AG09319 (cell line): ENCODE measurements at regions not wholly inside any gene's neighbourhood (a gene's known extent, or its start where the extent isn't known, plus 50 kb on each side); places are given as distances from the start of the nearest gene placed in this dataset.

ENCODE experiments used
- DNase-seq: peaks from one replicate; pipeline ENCODE4 v3.0.0-alpha.2; 2010; ENCODE audit warnings: low read depth; ENCODE audit errors: extremely low read depth
- TF ChIP-seq, protein P1 (sequence below): IDR thresholded peaks from 2 replicates; pipeline ENCODE4 v1.5.1; 2011; ENCODE audit warnings: low read depth, mild to moderate bottlenecking, inconsistent platforms, low read length, moderate library complexity

DNA sequence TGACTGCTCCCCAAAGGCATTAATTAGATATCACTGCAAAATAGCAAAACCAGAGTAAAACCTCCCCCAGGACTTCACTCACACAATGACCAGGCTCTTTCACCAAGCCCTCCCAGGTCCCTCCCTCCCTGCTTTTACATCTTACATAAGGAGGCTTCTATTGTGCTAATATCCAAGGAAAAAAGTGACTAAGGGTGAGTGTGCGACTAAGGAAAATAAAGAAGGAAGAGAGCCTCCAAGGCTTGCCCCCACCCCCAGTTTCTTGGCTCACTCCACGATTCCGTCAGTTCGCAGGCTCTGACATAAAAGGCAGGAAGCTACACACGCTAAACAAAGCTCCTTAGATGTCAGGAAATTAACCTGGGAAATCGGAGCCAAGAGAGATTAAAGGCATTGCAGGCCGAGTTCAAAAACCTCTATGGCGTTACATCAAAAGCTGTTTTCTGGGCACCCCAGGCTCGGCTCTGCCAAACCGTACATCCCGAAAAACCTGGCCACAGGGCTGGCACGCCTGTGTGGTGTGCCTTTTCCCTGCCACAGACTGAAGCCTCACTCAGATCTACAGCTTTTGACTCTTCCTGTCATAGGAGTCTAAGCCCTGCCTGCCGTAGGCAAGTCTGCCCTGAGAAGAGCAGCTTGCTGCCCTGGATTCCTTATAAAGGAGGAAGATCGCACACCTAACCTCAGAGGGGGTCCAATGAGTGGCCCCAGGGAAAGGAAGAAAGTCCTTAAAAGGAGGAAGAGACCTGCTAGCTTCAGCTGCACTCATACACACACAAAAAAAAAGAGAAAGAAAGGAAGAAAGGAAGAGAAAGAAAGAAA, 67.0 kb upstream of the SERP2 start:
- TF ChIP-seq, protein P1, sequence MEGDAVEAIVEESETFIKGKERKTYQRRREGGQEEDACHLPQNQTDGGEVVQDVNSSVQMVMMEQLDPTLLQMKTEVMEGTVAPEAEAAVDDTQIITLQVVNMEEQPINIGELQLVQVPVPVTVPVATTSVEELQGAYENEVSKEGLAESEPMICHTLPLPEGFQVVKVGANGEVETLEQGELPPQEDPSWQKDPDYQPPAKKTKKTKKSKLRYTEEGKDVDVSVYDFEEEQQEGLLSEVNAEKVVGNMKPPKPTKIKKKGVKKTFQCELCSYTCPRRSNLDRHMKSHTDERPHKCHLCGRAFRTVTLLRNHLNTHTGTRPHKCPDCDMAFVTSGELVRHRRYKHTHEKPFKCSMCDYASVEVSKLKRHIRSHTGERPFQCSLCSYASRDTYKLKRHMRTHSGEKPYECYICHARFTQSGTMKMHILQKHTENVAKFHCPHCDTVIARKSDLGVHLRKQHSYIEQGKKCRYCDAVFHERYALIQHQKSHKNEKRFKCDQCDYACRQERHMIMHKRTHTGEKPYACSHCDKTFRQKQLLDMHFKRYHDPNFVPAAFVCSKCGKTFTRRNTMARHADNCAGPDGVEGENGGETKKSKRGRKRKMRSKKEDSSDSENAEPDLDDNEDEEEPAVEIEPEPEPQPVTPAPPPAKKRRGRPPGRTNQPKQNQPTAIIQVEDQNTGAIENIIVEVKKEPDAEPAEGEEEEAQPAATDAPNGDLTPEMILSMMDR, result no peak
- peak; percentile 75 for DNase-seq

DNA sequence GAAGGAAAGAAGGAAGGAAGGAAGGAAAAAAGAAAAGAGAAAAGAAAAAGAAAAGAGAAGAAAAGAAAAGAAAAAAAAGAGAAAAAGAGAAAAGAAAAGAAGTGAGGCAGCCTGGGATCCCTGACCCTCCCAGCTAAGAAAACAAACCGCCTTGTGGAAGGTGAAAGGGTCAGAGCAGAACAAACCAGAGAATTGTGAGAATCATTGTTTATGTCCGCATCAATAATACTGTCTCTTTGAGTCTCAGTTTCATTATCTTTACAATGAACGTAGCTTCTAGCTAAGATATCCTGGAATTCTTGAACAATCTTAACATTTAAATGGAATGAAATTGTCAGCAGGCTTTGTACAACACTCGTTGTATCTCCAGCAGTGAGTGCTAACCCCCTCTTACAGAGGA, 66.4 kb upstream of the SERP2 start:
- DNase-seq, result no peak
- TF ChIP-seq, protein P1, result no peak

DNA sequence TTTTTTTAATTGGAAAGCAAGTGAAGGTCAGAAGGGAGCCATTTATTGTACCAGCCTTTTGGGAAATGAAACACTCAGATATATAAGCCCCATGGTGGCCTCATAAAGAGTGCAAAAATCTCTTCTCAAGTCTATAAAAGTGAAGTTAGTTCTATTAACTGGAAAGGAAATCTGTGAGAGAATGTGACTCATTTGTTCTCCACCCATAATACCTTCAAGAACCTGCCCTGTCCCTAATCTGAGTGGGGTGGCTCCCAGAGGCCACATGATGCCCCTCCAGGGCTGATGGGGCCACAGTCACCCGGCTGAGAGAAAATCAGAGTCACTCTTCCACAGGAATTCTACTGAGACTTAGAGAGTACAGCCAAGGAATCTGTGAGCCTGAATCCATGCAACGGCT, 65.8 kb upstream of the SERP2 start:
- DNase-seq, result no peak
- TF ChIP-seq, protein P1, result no peak

DNA sequence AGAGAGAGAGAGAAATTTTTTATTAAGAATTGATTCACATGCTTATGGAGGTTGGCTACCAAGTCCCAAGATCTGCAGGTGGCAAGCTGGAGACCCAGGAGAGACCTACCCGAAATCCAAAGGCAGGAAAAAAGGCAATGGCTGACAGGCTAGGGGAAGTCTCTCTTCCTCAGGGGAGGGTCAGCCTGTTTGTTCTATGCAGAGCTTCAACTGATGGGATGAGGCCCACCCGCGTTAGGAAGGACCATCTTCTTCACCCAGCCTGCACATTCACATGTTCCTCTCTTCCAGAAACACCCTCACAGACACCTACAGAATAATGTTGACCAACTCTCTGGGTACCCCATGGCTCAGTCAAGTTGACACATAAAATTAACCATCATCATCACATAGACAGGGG, 65.3 kb upstream of the SERP2 start:
- no peak for DNase-seq
- TF ChIP-seq, protein P1, result no peak

DNA sequence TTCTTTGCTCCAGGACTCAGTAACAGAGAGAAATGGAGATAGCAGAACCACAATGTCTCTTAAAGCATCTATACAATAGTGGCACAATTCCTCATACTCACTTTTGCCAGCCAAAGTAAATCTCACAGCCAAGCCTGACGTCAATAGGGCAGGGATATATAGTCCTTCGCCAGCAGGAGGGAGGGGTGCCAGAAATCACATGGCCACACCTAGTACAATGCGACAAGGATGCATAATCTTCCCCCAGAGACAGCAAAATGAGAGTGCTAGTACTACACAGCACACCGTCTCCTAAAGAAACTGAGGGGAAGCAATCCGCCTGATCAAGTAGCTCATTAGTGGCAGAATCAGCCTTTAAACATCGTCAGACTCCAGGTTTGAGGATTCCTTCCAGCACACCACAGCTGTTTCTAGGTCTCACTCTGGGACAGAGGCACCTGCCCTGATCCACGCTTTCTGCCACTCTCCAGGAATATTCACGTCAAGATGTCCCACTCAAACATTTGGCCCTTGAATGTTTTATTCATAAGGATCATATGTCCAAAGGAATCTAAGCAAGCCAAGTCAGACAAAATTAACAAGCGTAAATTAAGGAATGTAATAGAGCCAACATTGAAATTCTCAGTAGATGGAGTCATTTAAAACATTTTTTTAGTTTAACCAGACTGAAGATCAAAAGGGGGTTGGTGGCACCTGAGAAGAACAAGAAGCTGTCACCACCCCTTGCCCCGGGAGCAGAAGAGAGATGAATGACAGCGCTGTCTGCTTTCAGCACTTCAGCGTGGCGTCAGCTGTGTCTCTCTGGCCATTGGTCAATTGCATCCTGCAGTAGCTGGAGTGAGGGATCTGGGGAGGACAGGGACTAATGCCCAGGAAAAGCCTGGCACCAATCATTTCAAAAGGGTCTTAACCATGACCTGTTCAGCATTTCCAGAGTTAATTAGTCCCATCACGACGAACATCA, 63.5 kb upstream of the SERP2 start:
- TF ChIP-seq, protein P1, result no peak
- DNase-seq, result no peak

DNA sequence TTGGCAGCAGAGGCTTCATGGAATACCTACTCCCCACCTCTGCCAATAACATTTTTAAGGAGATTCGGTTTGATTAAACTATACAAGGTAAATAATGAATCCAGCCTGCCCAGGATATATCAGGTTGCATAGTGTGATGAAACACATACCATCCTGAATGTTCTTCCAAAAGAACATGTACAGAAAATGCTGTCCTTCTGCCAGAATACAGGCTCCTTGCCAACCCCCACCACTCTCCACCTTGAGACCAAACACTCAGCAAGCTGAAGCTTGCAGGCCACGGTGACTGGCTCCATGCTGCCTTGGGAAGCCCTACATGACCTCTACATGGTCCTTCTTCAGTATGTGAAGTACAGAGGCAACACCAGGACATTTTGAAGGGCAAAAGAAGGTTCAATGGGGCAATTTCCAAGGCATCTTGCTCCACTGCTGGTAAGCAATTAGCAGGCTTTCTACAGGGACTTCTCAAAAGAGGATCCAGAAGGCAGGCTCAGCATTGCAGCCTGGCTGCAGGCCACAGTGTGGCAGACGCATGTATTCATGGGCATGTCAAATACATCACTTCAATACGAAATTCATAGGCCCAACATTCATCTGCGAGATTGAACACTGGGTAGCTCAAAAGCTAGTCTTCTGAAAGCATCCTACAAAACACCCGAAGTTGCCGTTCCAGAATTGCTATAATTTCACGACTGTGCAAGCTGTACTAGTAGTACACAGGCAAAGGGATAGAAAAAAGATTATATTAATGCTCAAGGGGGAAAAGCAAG, 62.4 kb upstream of the SERP2 start:
- no peak for DNase-seq
- TF ChIP-seq, protein P1, result no peak
